Lung (tissue), 11 donors: ENCODE measurements at regions not wholly inside any gene's neighbourhood (a gene's known extent, or its start where the extent isn't known, plus 50 kb on each side); places are given as distances from the start of the nearest gene placed in this dataset.

Source experiments
- ATAC-seq: fragments of 200-7000 bp; cut with Tn5 transposase; one replicate; pipeline ENCODE4 v1.9.1; 2020; ENCODE audit warnings: moderate number of reproducible peaks; ENCODE audit not compliant: insufficient read depth, low FRiP score
- DNase-seq, 3 donors: peaks; one replicate each; pipeline ENCODE4 v3.0.0-alpha.2; 2013 to 2017
- H3K27ac ChIP-seq, 2 donors: one replicate each; pipeline ENCODE4 v1.5.1; 2013; ENCODE audit warnings: mild to moderate bottlenecking in 2 of 2, moderate library complexity in 2 of 2, control low read depth in 1 of 2, inconsistent platforms in 1 of 2, low read depth in 1 of 2, low read length in 1 of 2
- H3K27me3 ChIP-seq, 3 donors: one replicate each; pipeline ENCODE4 v1.5.1; 2013; ENCODE audit warnings: low read length in 2 of 3; ENCODE audit not compliant: control insufficient read depth in 3 of 3, insufficient read depth in 3 of 3
- H3K36me3 ChIP-seq, 4 donors: one replicate each; pipeline ENCODE4 v1.5.1; 2013; ENCODE audit warnings: low read length in 4 of 4, mild to moderate bottlenecking in 1 of 4, moderate library complexity in 1 of 4; ENCODE audit not compliant: control insufficient read depth in 4 of 4, insufficient read depth in 4 of 4
- H3K4me1 ChIP-seq, 5 donors: one replicate each; pipeline ENCODE4 v1.5.1; 2013; ENCODE audit warnings: low read length in 5 of 5, mild to moderate bottlenecking in 2 of 5, moderate library complexity in 1 of 5; ENCODE audit not compliant: control insufficient read depth in 5 of 5, insufficient read depth in 5 of 5
- H3K4me3 ChIP-seq: one replicate; pipeline ENCODE4 v1.5.1; 2013; ENCODE audit warnings: mild to moderate bottlenecking, control low read depth, moderate library complexity
- H3K9ac ChIP-seq, 2 donors: one replicate each; pipeline ENCODE4 v1.5.1; 2013; ENCODE audit warnings: low read length in 2 of 2, control low read depth in 1 of 2; ENCODE audit not compliant: insufficient read depth in 1 of 2
- H3K9me3 ChIP-seq, 4 donors: one replicate each; pipeline ENCODE4 v1.5.1; 2013; ENCODE audit warnings: low read length in 3 of 4, mild to moderate bottlenecking in 1 of 4, moderate library complexity in 1 of 4; ENCODE audit not compliant: control insufficient read depth in 4 of 4, insufficient read depth in 3 of 4
- WGBS, 2 donors: extraction: QIAGEN DNeasy Blood & Tissue Kit; methylation state at CpG; one replicate each; pipeline ENCODE4 v1.1.7; 2013; 5-methylcytosine and 5-hydroxymethylcytosine counted together
- TF ChIP-seq, protein P1 (sequence below): IDR thresholded peaks from 2 replicates; pipeline ENCODE4 v1.5.1; 2012; ENCODE audit warnings: mild to moderate bottlenecking; ENCODE audit errors: control extremely low read depth, extremely low read depth
- donor health status: control.
- donor health status: control.
- donor health status: Bipolar disorder and iron deficiency.
- donor health status: healthy.
- donor health status: DM: yes; HTN: yes; CAD: no.

DNA sequence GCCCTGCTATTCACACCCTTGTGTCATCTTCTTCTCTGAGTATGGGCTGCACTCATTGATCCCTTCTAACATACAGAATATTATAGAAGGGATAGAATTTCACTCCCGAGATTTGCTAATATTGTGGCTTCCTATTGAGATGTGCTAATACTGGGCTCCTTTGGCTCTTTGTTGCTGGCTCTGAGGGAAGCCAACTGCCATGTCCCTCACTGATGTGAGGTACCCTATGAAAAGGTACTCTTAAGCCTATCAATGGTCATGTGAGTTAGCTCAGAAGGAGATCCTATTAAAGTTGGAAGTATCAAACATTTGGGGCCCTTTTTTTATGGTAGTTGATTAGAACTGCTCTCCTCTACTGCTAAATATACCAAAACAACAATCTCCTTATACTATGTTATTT lies 665.2 kb upstream of the ZWINT start:
- Histone ChIP-seq H3K9ac (no peak overlapping the region), H3K4me3 (no peak overlapping the region), H3K27me3 (no peaks in the 10 kb centered on the region), H3K36me3 (no peaks in the 10 kb centered on the region), H3K27ac (no peak overlapping the region), H3K9me3 (peaks cover 0 to 2% (median 0%) of the 10 kb centered on the region in 4 donors), H3K4me1 (no peaks in the 10 kb centered on the region)
- WGBS, 2 donors: 80 to 88% methylated on average over 1 of the region's 1 CpG
- DNase-seq (no peak), ATAC-seq (no peak)
- TF ChIP-seq, protein P1, sequence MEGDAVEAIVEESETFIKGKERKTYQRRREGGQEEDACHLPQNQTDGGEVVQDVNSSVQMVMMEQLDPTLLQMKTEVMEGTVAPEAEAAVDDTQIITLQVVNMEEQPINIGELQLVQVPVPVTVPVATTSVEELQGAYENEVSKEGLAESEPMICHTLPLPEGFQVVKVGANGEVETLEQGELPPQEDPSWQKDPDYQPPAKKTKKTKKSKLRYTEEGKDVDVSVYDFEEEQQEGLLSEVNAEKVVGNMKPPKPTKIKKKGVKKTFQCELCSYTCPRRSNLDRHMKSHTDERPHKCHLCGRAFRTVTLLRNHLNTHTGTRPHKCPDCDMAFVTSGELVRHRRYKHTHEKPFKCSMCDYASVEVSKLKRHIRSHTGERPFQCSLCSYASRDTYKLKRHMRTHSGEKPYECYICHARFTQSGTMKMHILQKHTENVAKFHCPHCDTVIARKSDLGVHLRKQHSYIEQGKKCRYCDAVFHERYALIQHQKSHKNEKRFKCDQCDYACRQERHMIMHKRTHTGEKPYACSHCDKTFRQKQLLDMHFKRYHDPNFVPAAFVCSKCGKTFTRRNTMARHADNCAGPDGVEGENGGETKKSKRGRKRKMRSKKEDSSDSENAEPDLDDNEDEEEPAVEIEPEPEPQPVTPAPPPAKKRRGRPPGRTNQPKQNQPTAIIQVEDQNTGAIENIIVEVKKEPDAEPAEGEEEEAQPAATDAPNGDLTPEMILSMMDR: no peak

DNA sequence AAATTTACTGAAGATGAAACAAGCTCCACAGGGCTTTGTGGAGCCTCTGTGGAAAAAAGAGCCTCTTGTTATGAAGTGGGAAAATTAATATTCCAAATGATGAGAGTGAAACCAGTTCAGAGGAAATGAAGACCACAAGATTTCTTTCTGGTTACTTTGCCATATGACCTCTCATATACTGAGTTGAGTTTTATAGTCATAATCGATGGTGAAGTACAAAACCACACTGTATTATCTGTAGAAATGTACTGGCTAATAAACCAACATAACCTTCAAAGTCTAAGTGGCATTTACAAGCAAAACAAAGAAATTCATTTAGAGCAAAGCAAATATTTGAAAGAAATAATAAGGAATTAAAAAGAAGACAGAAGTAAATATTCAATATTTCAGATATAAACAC lies 662.6 kb upstream of the ZWINT start:
- H3K4me1 ChIP-seq: no peaks in the 10 kb centered on the region
- H3K4me3 ChIP-seq: no peak overlapping the region
- H3K36me3 ChIP-seq: no peaks in the 10 kb centered on the region
- ATAC-seq (no peak), DNase-seq (no peak)
- WGBS, 2 donors: 56 to 77% methylated on average over 1 of the region's 1 CpG
- no peak overlapping the region for H3K9ac ChIP-seq
- H3K9me3 ChIP-seq: no peaks in the 10 kb centered on the region
- TF ChIP-seq, protein P1: no peak
- H3K27me3 ChIP-seq: no peaks in the 10 kb centered on the region
- no peak overlapping the region for H3K27ac ChIP-seq

DNA sequence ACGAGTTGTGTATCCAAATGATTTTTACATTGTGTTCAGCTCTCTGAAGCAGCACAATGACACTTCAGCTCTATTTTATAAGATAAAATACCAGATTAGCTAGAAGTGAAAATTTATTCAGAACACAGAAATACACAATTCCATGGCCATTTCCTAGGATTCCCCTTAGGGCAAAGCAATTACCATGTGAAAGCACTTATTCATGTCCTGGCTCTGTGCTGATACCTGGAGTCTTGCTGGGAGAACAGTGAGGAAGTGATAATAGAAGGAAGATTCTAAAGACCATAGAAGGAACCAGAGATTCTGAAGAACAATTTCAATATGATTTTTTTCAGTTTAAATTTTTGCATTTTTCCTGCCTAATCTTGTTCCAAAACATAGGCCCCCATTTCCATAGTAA lies 657.4 kb upstream of the ZWINT start:
- Histone ChIP-seq H3K36me3 (no peaks in the 10 kb centered on the region), H3K4me3 (no peak overlapping the region), H3K27me3 (no peaks in the 10 kb centered on the region), H3K4me1 (no peaks in the 10 kb centered on the region), H3K9ac (no peak overlapping the region), H3K9me3 (no peaks in the 10 kb centered on the region), H3K27ac (no peak overlapping the region)
- 56 to 73% methylated on average over 1 of the region's 1 CpG for WGBS, 2 donors
- ATAC-seq (no peak), DNase-seq (no peak)
- TF ChIP-seq, protein P1: no peak

DNA sequence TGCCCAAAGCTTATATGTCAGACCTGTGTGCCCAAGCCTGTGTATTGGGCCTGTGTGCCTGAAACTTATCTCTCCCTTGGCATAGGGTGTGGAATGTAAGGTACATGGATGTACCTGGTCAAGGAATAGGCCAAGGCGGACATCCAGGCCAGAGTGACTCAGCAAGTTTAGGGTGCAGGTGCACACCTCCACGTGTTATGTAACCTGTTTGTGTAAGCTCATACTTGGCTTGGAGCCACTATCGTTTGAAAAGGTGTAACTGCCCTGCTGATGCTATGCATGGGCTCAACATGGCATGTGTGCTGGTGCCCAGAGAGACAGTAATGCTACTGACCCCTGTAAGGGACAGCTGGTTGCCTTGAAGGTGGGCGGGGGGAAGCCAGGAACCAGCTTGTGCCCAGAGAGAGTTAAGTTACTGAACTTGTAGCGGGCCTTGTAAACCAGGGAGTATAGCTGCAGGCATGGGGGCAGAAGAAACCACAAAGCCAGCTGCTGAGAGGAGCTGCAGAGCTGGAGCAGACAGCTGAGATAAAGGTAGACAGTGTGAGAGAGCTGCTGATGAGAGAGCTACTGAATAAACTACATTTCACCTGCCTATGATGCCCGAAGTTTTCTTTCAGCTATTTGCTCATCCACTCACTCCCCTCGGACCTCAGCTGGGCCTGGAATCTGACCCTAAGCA lies 656.4 kb upstream of the ZWINT start:
- ATAC-seq: no peak

More for the DNA sequence above, 656.4 kb upstream of the ZWINT start:
- H3K9ac ChIP-seq: no peak overlapping the region
- no peaks in the 10 kb centered on the region for H3K36me3 ChIP-seq
- TF ChIP-seq, protein P1: no peak
- no peak for DNase-seq
- no peak overlapping the region for H3K4me3 ChIP-seq
- 70 to 86% methylated on average over 7 of the region's 7 CpGs for WGBS, 2 donors
- no peak overlapping the region for H3K27ac ChIP-seq
- H3K4me1 ChIP-seq: no peaks in the 10 kb centered on the region
- no peaks in the 10 kb centered on the region for H3K9me3 ChIP-seq
- H3K27me3 ChIP-seq: no peaks in the 10 kb centered on the region
